HEK293T (cell line): ENCODE measurements at regions not wholly inside any gene's neighbourhood (a gene's known extent, or its start where the extent isn't known, plus 50 kb on each side); places are given as distances from the start of the nearest gene placed in this dataset.

Experiments
- CTCF ChIA-PET: fragments of 350-600 bp; formaldehyde crosslinking; extraction: SDS; loops from one replicate; lab custom pipeline; 2021; ENCODE audit warnings: antibody characterized with exemption, inconsistent platforms; lab: Yijun Ruan, JAX
- POLR2A ChIA-PET: fragments of 350-600 bp; formaldehyde crosslinking; extraction: SDS; loops from one replicate; lab custom pipeline; 2020; ENCODE audit warnings: antibody characterized with exemption, inconsistent platforms; lab: Yijun Ruan, JAX
- DNase-seq: peaks from one replicate; pipeline ENCODE4 v3.0.0; 2012; ENCODE audit warnings: mixed read lengths; ENCODE audit errors: extremely low spot score
- ARNT ChIP-seq: fragments of 450-650 bp; IDR thresholded peaks from 2 replicates; pipeline ENCODE4 v1.6.1; 2017; ENCODE audit warnings: mild to moderate bottlenecking
- BHLHE40 ChIP-seq: fragments of 450-650 bp; IDR thresholded peaks from 2 replicates; pipeline ENCODE4 v1.6.1; 2016; ENCODE audit warnings: mild to moderate bottlenecking, moderate library complexity, borderline replicate concordance
- CTBP1 ChIP-seq: fragments of 450-650 bp; IDR thresholded peaks from 2 replicates; pipeline ENCODE4 v1.6.1; 2016; ENCODE audit warnings: borderline replicate concordance
- ELF4 ChIP-seq: fragments of 450-650 bp; IDR thresholded peaks from 2 replicates; pipeline ENCODE4 v1.6.1; 2017; ENCODE audit warnings: antibody characterized with exemption
- FOXA1 ChIP-seq: fragments of 450-650 bp; IDR thresholded peaks from 2 replicates; pipeline ENCODE4 v1.6.1; 2016; ENCODE audit warnings: mild to moderate bottlenecking
- FOXK2 ChIP-seq: fragments of 450-650 bp; IDR thresholded peaks from 2 replicates; pipeline ENCODE4 v1.6.1; 2016; ENCODE audit warnings: mild to moderate bottlenecking
- FOXM1 ChIP-seq: fragments of 450-650 bp; IDR thresholded peaks from 2 replicates; pipeline ENCODE4 v1.6.1; 2017; ENCODE audit warnings: mild to moderate bottlenecking, borderline replicate concordance
- HDGF ChIP-seq: fragments of 450-650 bp; IDR thresholded peaks from 2 replicates; pipeline ENCODE4 v1.6.1; 2017; ENCODE audit warnings: antibody characterized with exemption, borderline replicate concordance
- L3MBTL2 ChIP-seq: fragments of 450-650 bp; conservative IDR thresholded peaks from 2 replicates; pipeline ENCODE4 v1.6.1; 2016; ENCODE audit warnings: mild to moderate bottlenecking
- LEF1 ChIP-seq: fragments of 450-650 bp; IDR thresholded peaks from 2 replicates; pipeline ENCODE4 v1.6.1; 2017; ENCODE audit warnings: mild to moderate bottlenecking, borderline replicate concordance
- NFRKB ChIP-seq: fragments of 450-650 bp; IDR thresholded peaks from 2 replicates; pipeline ENCODE4 v1.6.1; 2016; ENCODE audit warnings: mild to moderate bottlenecking, moderate library complexity
- PKNOX1 ChIP-seq: fragments of 450-650 bp; IDR thresholded peaks from 2 replicates; pipeline ENCODE4 v1.6.1; 2016
- SP1 ChIP-seq: fragments of 450-650 bp; IDR thresholded peaks from 2 replicates; pipeline ENCODE4 v1.6.1; 2017
- SUZ12 ChIP-seq: fragments of 450-650 bp; IDR thresholded peaks from 2 replicates; pipeline ENCODE4 v1.6.1; 2016; ENCODE audit warnings: mild to moderate bottlenecking
- TARDBP ChIP-seq: fragments of 450-650 bp; IDR thresholded peaks from 2 replicates; pipeline ENCODE4 v1.6.1; 2016
- ZNF384 ChIP-seq: fragments of 450-650 bp; IDR thresholded peaks from 2 replicates; pipeline ENCODE4 v1.6.1; 2016

GRCh38 chr16:62424206-62424605, 388.0 kb upstream of the CDH8 start:
- ChIA-PET CTCF (no interaction called here), POLR2A (no interaction called here)
- no peak for DNase-seq
- TF ChIP-seq SP1 (no peak), ARNT (no peak), LEF1 (no peak)

- ChIA-PET CTCF (no interaction called here), POLR2A (no interaction called here)
- no peak for DNase-seq
- TF ChIP-seq ELF4 (no peak), BHLHE40 (no peak)
Observed at GRCh38 chr16:62408760-62409159, 372.5 kb upstream of the CDH8 start.

- ChIA-PET POLR2A (no interaction called here), CTCF (no interaction called here)
- TF ChIP-seq NFRKB: no peak
- no peak for TF ChIP-seq CTBP1
- no peak for TF ChIP-seq ELF4
- TF ChIP-seq ZNF384: no peak
- no peak for TF ChIP-seq FOXK2
- no peak for TF ChIP-seq HDGF
- no peak for TF ChIP-seq ARNT
- no peak for TF ChIP-seq FOXA1
- TF ChIP-seq BHLHE40: no peak
- no peak for TF ChIP-seq PKNOX1
- TF ChIP-seq LEF1: no peak
- TF ChIP-seq SUZ12: no peak
- no peak for TF ChIP-seq L3MBTL2
- TF ChIP-seq TARDBP: no peak
- TF ChIP-seq SP1: no peak
- TF ChIP-seq FOXM1: no peak
- no peak for DNase-seq
Observed at GRCh38 chr16:62406387-62406786, 370.1 kb upstream of the CDH8 start.

- no peak for TF ChIP-seq PKNOX1
- no peak for TF ChIP-seq TARDBP
- no peak for TF ChIP-seq SUZ12
- no peak for TF ChIP-seq FOXA1
- TF ChIP-seq LEF1: no peak
- no peak for TF ChIP-seq L3MBTL2
- TF ChIP-seq FOXK2: no peak
- TF ChIP-seq FOXM1: no peak
- no peak for TF ChIP-seq NFRKB
- no peak for TF ChIP-seq ELF4
- TF ChIP-seq HDGF: no peak
- TF ChIP-seq SP1: no peak
- no peak for TF ChIP-seq ARNT
- no peak for TF ChIP-seq ZNF384
- no peak for TF ChIP-seq CTBP1
- no peak for TF ChIP-seq BHLHE40
- no peak for DNase-seq
- POLR2A ChIA-PET: no interaction called here
- CTCF ChIA-PET: no interaction called here
Observed at GRCh38 chr16:62404842-62405611, 368.8 kb upstream of the CDH8 start.

GRCh38 chr16:62392698-62393097, 356.5 kb upstream of the CDH8 start:
- no peak for DNase-seq
- CTCF ChIA-PET: no interaction called here
- POLR2A ChIA-PET: no interaction called here
- TF ChIP-seq SP1: no peak
- TF ChIP-seq NFRKB: no peak
- TF ChIP-seq HDGF: no peak
- TF ChIP-seq ELF4: no peak
- no peak for TF ChIP-seq SUZ12
- TF ChIP-seq ZNF384: no peak
- TF ChIP-seq L3MBTL2: no peak
- TF ChIP-seq FOXA1: no peak
- no peak for TF ChIP-seq PKNOX1
- no peak for TF ChIP-seq LEF1
- no peak for TF ChIP-seq BHLHE40
- TF ChIP-seq TARDBP: no peak
- TF ChIP-seq ARNT: no peak
- TF ChIP-seq FOXM1: no peak
- TF ChIP-seq CTBP1: no peak
- TF ChIP-seq FOXK2: no peak

- TF ChIP-seq ZNF384 (no peak), ELF4 (no peak)
- ChIA-PET POLR2A (no interaction called here), CTCF (no interaction called here)
- no peak for DNase-seq
Observed at GRCh38 chr16:62391940-62392339, 355.7 kb upstream of the CDH8 start.

- ChIA-PET POLR2A (no interaction called here), CTCF (no interaction called here)
- TF ChIP-seq LEF1: no peak
- TF ChIP-seq SP1: no peak
- TF ChIP-seq HDGF: no peak
- no peak for TF ChIP-seq FOXM1
- no peak for TF ChIP-seq FOXK2
- TF ChIP-seq ARNT: no peak
- no peak for TF ChIP-seq FOXA1
- TF ChIP-seq ELF4: no peak
- TF ChIP-seq PKNOX1: no peak
- TF ChIP-seq L3MBTL2: no peak
- TF ChIP-seq NFRKB: no peak
- DNase-seq: no peak
Observed at GRCh38 chr16:62391134-62391533, 354.9 kb upstream of the CDH8 start.
